Muscle of leg (tissue), 3 donors: ENCODE measurements at regions not wholly inside any gene's neighbourhood (a gene's known extent, or its start where the extent isn't known, plus 50 kb on each side); places are given as distances from the start of the nearest gene placed in this dataset.
"Not testable (repeated sequence)": the region's sequence is repeated elsewhere in the genome, so short reads cannot be mapped to it uniquely, and the experiment has no call there.

Source experiments
- DNase-seq: peaks from one replicate; pipeline ENCODE4 v3.0.0; 2013
- H3K27ac ChIP-seq: one replicate; pipeline ENCODE4 v1.5.1; 2013; ENCODE audit warnings: mild to moderate bottlenecking, low read length, control low read depth
- H3K27me3 ChIP-seq: one replicate; pipeline ENCODE4 v1.6.1; 2013; ENCODE audit warnings: low read length; ENCODE audit not compliant: control insufficient read depth, insufficient read depth
- H3K36me3 ChIP-seq: one replicate; pipeline ENCODE4 v1.6.1; 2013; ENCODE audit warnings: low read length; ENCODE audit not compliant: control insufficient read depth, insufficient read depth
- H3K4me1 ChIP-seq: one replicate; pipeline ENCODE4 v1.6.1; 2013; ENCODE audit warnings: low read length; ENCODE audit not compliant: control insufficient read depth, insufficient read depth
- H3K4me3 ChIP-seq: one replicate; pipeline ENCODE4 v1.5.1; 2013; ENCODE audit warnings: low read length, control low read depth
- H3K9me3 ChIP-seq: replicated peaks from 2 replicates; pipeline ENCODE4 v1.6.1; 2013; ENCODE audit warnings: low read depth, low read length; ENCODE audit not compliant: control insufficient read depth
- WGBS: methylation state at CpG from one replicate; pipeline ENCODE4 v1.1.5; 2013; ENCODE audit warnings: missing lambda C conversion rate; ENCODE audit not compliant: insufficient coverage; 5-methylcytosine and 5-hydroxymethylcytosine counted together

DNA sequence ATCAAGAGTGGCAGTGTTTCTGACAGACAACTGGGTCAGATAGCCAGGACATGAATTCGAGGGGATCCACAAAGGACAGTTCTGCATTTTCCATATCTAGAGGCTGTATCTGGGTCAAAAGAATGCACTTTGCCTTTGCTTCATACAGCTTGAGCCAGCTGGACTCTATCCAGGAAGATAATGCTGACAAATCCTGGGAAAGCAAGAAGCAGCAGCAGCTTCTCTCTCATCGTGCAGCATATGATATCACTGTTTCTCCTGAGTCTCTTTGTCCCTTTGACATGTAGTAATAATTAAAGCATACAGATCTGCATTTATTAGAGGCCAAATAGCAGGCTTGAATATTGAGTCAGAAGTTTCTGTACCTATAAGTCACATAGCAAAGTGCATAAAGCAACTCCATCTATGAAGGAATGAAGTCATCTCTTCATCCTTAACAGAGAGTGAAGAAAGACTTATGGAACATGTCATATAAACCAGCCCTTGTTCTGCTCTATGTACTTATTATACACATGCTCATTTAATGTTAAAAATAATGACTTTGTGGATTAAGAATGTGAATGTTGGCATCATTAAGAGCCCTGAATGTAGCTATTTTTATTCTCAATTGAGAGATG, 236.8 kb upstream of the GBE1 start:
- H3K27ac ChIP-seq = no peak overlapping the region
- 33% methylated on average over 1 of the region's 2 CpGs for WGBS
- H3K4me1 ChIP-seq = peaks cover 13% of the 10 kb centered on the region
- H3K27me3 ChIP-seq = no peaks in the 10 kb centered on the region
- DNase-seq = peak; percentile 72
- no peak overlapping the region for H3K4me3 ChIP-seq
- no peaks in the 10 kb centered on the region for H3K9me3 ChIP-seq
- no peaks in the 10 kb centered on the region for H3K36me3 ChIP-seq

DNA sequence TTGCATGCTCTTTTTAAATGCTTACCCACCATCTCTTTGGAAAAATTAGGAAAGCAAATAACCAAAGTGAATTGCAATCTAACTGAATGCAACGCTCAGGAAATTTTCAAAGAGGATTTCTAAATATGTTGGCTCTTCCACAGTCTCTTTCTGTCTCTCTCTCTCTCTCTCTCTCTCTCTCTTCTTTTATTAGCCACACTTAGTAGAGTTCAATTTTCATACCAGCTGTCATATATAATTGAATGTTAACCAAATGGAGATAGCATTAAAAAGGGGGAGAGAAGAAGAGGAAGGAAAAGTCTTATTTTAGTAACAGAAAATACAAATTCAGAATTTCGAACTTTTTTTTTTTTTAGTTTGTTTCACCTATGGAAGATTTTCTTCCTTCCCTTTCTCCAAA, 235.9 kb upstream of the GBE1 start:
- Histone ChIP-seq H3K27ac (no peak overlapping the region), H3K4me1 (peaks cover 12% of the 10 kb centered on the region), H3K4me3 (no peak overlapping the region), H3K9me3 (no peaks in the 10 kb centered on the region), H3K27me3 (no peaks in the 10 kb centered on the region), H3K36me3 (no peaks in the 10 kb centered on the region)
- DNase-seq = no peak
- WGBS = no CpG with 5 or more reads among the region's 2 CpGs

DNA sequence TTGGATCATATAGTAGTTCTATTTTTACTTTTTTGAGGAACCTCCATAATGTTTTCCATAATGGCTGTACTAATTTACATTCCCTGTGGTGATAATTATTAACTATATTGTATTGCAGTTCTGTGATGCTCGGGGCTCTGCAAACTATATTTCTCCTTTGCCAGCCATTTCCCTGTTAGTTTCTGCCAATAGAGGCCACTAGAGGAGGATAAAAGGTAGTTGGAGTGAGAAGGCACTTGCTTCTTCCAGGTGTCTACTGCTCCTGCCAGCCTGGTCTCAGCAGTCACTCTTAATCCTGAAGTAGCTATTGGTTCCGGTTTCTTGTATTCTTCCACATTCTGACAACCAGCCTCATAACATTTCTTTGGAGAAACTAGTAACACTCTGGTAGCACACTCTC, 233.9 kb upstream of the GBE1 start:
- Histone ChIP-seq H3K9me3 (no peaks in the 10 kb centered on the region), H3K36me3 (no peaks in the 10 kb centered on the region), H3K4me1 (peaks cover 4% of the 10 kb centered on the region), H3K27ac (no peak overlapping the region), H3K4me3 (no peak overlapping the region), H3K27me3 (no peaks in the 10 kb centered on the region)
- no peak for DNase-seq
- 63% methylated on average over 1 of the region's 2 CpGs for WGBS

DNA sequence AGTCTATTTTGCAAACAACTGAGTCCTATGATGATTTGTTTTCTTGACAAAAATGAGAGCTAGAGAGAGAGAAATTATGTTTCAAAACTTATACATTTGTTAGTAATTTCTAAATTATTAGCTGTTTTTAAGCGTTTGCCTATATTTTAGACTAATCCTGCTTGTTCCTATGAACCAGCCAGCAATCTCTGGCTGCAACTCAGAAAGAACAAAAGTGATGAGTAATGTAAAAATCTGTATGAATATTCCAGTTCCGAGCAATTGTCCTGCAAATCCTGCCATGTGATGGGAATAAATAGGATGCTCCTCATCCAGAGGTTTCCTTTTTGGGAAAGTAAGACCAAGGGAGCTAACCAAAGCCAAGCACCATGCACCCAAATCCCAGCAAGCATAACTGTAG, 228.3 kb upstream of the GBE1 start:
- Histone ChIP-seq H3K4me3 (no peak overlapping the region), H3K4me1 (peaks cover 2% of the 10 kb centered on the region), H3K27ac (no peak overlapping the region), H3K36me3 (no peaks in the 10 kb centered on the region), H3K27me3 (no peaks in the 10 kb centered on the region), H3K9me3 (peaks cover 3% of the 10 kb centered on the region)
- peak; percentile 88 for DNase-seq
- no CpG with 5 or more reads among the region's 2 CpGs for WGBS

DNA sequence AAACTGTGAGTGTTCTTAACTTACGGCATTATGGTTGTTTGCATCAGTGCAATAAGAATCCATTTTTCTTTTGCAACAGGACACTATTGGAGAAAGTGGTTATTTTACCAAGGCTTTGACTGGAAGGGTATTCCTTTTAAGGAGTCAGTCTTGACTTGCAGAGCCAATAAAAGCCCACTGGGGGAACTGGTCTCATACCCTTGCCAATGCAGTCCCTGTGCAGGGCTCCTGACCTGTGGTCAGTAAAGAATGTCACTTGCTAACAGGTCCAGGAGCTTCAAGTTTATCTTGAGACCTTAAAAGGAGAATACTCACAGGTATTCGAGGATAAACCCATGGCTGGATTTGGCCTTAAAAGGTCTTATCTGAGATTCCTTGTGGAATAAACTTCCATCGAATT, 227.8 kb upstream of the GBE1 start:
- Histone ChIP-seq H3K27ac (no peak overlapping the region), H3K27me3 (no peaks in the 10 kb centered on the region), H3K4me1 (peaks cover 2% of the 10 kb centered on the region), H3K36me3 (no peaks in the 10 kb centered on the region), H3K4me3 (no peak overlapping the region), H3K9me3 (peaks cover 3% of the 10 kb centered on the region)
- WGBS = no CpG with 5 or more reads among the region's 3 CpGs
- no peak for DNase-seq

DNA sequence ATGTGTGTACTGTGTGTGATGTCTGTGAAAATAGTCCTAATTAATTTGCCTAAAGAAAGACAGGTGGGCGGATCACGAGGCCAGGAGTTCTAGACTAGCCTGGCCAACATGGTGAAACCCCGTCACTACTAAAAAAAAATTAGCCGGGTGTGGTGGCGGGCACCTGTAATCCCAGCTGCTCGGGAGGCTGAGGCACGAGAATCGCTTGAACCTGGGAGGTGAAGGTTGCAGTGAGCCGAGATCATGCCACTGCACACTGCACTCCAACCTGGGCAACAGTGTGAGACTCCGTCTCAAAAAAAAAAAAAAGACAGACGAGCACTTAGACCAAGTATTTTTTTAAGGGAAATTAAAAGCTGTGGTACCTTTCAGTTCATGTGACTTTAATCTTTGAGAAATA, 226.0 kb upstream of the GBE1 start:
- H3K4me1 ChIP-seq, H3K9me3 ChIP-seq, H3K36me3 ChIP-seq, H3K27me3 ChIP-seq, H3K27ac ChIP-seq, H3K4me3 ChIP-seq, DNase-seq: not testable (repeated sequence)
- WGBS = 96% methylated on average over 6 of the region's 11 CpGs

DNA sequence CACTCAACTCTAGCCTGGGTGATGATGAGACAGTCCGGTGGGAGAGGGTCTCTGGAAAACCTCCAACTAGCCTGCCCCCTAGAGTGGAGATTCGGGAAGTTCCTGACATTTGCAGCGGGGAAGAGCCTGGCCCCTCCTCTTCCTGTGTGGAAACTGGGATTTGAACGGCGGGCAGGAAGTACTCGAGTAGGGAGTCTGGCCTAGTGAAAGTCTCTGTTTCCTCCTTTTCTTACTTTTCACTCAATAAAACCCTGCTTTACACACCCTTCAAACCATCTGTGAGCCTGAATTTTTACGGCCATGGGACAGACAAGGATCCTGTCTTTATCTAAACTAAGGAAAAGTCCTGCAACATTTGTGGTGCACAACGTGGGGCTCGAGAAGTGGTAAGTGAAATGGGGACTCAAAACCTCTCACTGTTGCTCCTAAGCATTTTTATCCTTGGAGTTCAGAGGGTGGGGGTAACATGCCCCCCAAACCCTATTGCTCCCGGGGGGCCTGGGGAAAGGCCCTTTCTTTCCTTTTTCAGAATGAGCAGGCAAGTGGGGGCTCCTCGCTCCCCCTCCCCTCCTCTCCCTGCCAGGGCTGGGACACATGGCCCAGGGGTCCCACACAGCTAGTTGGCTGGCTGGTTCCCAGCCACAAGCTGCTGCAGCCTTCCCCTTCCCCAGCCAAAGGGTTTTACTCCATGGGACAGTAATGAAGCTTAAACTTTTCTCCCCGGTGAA, 224.7 kb upstream of the GBE1 start:
- no peak overlapping the region for H3K4me3 ChIP-seq
- peaks cover 2% of the 10 kb centered on the region for H3K4me1 ChIP-seq
- no peak for DNase-seq
- no peak overlapping the region for H3K27ac ChIP-seq
- H3K27me3 ChIP-seq = no peaks in the 10 kb centered on the region
- 80% methylated on average over 3 of the region's 12 CpGs for WGBS
- H3K36me3 ChIP-seq = no peaks in the 10 kb centered on the region
- H3K9me3 ChIP-seq = peaks cover 3% of the 10 kb centered on the region

DNA sequence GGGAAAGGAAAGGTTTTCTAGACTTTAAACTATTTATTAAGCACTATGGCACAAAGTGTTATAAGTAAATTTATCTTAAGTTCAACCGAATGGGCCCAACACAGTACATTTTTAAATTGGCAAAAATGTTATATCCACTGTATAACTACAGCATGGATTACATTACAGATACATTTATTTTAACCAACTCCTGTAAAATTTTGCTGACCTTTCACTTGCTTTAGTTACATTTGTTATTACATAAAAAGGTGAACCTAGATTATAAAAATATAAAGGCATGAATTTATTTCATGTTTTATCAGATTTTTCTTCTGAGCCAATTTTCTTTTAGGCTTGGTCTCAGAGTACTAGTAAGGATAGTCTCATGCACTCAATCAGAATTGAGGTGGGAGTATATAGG, 221.9 kb upstream of the GBE1 start:
- Histone ChIP-seq H3K27me3 (no peaks in the 10 kb centered on the region), H3K36me3 (no peaks in the 10 kb centered on the region), H3K9me3 (peaks cover 3% of the 10 kb centered on the region), H3K4me3 (no peak overlapping the region), H3K4me1 (no peaks in the 10 kb centered on the region), H3K27ac (no peak overlapping the region)
- DNase-seq = no peak
- WGBS = no CpG with 5 or more reads among the region's 1 CpG

DNA sequence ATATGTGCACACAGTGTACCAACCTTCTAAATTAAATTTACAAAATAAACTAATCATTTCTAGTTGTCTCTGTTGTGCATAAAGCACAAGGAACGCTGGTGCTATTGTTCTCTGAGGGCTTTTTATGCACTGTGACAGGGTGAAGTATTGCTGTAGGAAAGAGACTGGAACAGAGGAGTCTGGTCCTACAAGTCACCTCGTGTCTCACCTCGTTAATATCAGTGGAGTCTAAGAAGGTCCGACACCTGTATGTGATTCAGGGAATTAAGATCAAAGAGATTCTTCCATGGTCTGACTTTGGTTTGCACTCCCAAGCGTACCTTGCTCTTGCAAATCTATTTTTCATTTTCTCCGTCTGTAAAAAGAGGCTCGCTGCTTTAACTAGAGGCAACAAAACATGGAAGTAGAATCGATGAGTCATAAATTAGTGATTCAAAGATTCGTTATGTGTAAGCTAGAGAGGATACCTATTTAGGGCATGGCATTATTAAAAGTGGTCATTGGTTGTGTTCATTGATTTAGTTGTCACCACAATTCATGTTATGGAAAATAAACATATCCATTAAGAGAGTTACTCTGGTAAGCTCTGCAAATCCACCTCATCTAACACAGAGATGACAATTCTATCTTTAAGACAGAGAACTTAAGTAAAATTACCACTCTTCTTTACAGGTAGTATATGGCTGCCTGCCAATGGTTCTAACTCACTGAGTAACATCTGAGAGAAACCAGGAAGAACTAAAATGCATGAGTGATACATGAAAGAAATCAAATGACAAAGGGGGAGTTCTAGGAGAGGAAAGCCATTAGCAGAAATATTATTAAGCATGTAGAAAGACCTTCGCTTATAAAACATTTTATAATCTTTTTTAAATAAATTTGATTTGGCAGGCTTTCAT, 219.4 kb upstream of the GBE1 start:
- WGBS = 50% methylated on average over 1 of the region's 10 CpGs

DNA sequence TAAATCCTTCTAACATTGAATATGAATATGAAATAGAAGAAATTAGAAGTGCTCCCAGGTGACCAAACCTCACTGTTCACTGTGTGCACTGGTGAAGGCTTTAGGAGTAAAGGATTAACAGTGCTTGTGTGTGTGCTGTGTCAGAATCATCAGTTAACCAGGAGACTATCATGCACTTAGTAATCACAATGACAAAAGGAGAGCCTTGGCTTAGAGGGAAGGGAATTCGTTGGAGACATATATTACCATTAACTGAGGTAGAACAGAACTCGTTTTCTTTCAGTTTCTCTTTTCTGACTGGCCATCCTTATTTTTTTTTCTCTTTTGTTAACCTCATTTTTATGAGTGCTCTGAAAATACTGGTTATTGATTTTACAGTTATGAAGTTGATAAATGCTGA, 213.3 kb upstream of the GBE1 start:
- no CpG with 5 or more reads among the region's 2 CpGs for WGBS
- no peaks in the 10 kb centered on the region for H3K4me1 ChIP-seq
- no peaks in the 10 kb centered on the region for H3K36me3 ChIP-seq
- DNase-seq = no peak
- no peak overlapping the region for H3K27ac ChIP-seq
- no peaks in the 10 kb centered on the region for H3K9me3 ChIP-seq
- no peaks in the 10 kb centered on the region for H3K27me3 ChIP-seq
- H3K4me3 ChIP-seq = no peak overlapping the region

More for the DNA sequence above, 219.4 kb upstream of the GBE1 start:
- no peak overlapping the region for H3K27ac ChIP-seq
- H3K4me3 ChIP-seq = no peak overlapping the region
- H3K9me3 ChIP-seq = peaks cover under 1% of the 10 kb centered on the region
- DNase-seq = no peak
- no peaks in the 10 kb centered on the region for H3K27me3 ChIP-seq
- no peaks in the 10 kb centered on the region for H3K36me3 ChIP-seq
- no peaks in the 10 kb centered on the region for H3K4me1 ChIP-seq
